ENCODE measurements at regions not wholly inside any gene's neighbourhood (a gene's known extent, or its start where the extent isn't known, plus 50 kb on each side); places are given as distances from the start of the nearest gene placed in this dataset.
A peak's percentile ranks its signal among the peaks of the same experiment; 100 is the strongest.

- DNase-seq, result no peak
These were observed 74.3 kb downstream of the ANKRD7 start for GRCh38 chr7:118298771-118299170.

- DNase-seq, result no peak
These were observed 75.7 kb downstream of the ANKRD7 start for GRCh38 chr7:118300177-118300576.

- DNase-seq, result no peak
These were observed 79.6 kb downstream of the ANKRD7 start for GRCh38 chr7:118304100-118304499.

DNA sequence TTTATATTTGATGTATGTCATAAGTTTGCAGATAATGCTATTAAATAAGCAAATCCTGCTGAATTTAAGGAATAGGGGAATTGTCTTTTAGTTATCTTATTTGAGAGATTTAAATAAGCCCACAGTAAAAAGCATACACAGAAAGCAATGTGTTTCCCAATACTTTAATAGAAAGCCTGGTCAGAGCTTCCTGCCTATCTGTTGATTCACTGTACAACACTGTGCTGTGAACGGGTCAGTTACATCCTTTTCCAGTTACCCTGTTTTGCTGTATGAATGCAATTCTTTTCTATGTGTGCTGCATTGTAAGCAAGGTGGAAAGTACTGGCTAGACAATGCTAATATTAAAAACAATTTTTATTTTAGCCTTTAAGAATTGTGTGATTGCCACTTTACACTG, 81.2 kb downstream of the ANKRD7 start:
- DNase-seq, result no peak

DNA sequence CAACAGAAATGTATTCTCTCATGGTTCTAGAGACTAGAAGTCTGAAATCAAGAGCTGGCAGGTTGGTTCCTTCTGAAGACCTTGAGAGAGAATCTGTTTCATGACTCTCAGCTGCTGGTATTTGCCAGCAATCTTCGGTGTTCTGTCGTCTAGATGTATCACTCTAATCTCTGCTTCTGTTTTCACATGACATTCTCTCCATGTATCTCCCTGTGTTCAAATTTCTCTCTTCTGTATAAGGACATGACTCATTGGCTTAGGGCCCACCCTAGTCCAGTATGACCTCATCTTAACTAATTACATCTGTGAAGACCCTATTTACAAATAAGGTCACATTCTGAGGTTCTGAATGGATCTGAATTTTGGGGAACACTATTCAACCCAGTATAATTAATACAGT, 82.3 kb downstream of the ANKRD7 start:
- no peak for DNase-seq

DNA sequence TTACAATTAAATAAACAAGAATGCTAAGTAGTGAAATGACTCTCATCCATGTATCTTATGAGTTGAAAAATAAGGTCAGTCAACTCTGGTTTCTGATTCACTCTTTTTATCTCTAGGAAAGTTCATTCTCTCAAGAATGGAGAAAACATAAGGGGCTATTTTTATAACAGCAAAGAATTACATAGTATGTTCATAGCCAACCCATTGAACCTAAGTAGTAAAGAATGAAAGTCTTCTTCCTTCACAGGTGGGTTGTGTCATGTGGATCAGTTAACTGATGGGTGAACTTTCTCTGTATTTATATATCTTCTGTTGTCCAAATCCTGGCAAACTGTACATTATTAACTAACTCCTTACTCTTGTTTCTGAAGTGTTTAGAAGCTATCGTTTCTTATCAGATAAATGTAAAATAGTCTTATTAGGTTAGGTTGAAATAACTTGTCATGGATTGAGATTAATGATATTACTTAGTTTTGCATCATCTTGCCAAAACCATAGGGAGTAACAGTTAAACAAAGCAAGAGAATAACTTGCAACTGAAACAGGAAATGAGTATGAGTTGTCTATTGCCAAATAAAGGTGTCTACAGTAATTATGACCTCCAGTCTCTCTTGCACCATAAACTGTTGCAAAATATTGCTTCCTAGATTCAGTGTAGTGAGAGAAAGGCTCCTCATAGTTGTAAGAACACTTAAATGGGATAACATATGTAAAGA, 86.8 kb downstream of the ANKRD7 start:
- no peak for DNase-seq

DNA sequence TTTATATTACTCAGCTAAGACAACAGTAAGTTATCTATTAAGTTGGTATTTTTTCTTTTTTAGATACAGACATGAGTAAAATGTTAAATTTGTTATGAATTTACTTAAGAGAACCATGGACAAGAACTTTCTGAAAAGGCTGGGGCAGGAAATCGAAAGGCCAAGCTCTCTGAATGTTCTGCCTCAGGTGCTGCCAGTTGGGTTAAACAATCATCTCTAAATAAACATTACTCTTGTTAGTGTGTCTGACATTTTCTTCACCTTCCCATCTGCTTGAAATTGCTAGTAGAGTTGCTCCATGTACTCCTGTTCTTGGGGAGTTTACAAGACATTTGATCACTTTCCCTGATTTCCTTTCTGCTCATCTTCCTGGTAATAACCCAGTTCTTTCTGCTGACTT, 87.5 kb downstream of the ANKRD7 start:
- no peak for DNase-seq

DNA sequence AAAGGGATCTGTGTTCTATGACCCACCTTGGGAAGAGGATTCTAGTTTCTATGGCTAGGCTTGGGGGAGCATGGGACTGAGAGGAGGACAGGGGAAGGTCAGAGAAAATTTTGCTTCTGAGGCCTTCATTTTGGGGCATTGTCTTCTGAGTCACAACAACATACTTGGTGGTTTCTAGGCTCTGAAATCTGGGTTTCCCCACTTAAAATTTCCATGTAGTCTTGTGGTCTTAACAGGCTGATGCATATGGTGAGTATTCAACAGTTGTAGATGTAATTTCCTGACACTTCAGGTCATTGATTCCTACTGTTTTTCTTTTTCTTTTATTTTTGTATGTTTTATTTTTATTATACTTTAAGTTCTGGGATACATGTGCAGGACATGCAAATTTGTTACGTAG, 88.5 kb downstream of the ANKRD7 start:
- DNase-seq, result no peak

GRCh38 chr7:118324790-118325449, 100.4 kb downstream of the ANKRD7 start:
- no peak for DNase-seq

DNA sequence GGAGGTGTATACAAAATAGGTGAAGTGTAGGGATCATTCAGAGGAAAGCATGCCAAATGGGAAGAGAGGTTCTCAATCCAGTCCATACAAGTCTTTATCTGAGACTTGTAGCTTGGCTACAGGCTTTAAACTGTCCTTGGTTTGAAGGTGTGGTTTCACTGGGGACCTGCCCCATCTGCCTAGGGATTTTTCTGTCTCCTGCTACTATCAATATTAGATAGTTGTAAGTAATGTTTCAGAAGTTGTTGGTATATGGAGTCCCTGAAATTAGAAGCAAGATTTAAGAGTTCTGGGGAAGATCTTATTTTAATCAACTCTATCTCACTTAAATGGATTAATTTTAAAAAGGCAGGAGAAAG, 100.9 kb downstream of the ANKRD7 start:
- no peak for DNase-seq

GRCh38 chr7:118327174-118327573, 102.7 kb downstream of the ANKRD7 start:
- no peak for DNase-seq

GRCh38 chr7:118328505-118329211, 104.2 kb downstream of the ANKRD7 start:
- no peak for DNase-seq

- no peak for DNase-seq
These were observed 105.9 kb downstream of the ANKRD7 start for GRCh38 chr7:118330388-118330787.

DNA sequence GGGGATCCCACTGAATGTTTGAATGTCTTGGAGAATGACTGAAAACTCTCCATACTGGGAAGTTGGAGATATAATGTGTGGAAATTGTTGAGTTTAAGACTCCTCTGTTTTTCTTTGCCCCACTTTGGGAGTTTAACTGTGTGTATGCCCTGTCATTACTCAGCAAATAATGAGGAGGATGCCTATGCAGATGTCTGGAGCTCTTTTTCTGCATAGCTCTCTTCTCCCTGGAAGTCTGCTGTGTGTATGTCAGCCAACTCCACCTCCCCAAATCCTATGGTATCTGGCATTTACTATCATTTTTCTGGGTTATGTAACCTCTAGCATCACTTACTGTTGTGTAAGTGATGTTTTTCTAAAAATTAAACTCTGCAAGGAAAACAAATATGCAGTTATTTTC, 122.2 kb downstream of the ANKRD7 start:
- DNase-seq, result no peak

GRCh38 chr7:118349604-118350003, 125.1 kb downstream of the ANKRD7 start:
- DNase-seq, result no peak

- DNase-seq, result no peak
These were observed 125.8 kb downstream of the ANKRD7 start for GRCh38 chr7:118350260-118350659.

DNA sequence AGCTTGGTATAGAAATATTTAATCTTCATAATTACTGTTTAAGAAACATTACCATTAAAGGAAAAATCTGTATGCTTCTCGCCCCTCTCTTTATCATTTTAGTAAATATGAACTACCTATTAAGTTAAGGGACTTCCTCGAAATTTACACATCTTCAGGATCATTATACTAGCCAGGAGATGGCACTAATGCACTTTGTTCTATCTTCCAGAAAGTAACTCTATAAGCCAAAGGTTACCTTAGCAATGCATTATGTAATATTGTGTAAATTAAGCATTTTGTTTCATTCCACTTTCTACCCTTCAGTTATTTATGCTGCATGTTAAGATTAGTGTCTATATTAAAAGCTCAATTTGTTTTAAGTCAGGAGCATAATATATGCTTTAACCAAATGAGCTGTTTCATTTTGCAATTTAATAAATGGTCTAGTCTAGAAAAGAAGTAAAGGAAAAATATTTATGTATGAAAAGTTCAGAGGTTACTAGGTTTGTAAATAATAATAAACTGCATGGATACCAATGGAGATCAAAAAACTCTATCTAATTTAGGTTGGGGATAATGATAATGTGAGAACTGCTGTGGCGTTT, 128.5 kb downstream of the ANKRD7 start:
- DNase-seq, result peak in 1 of 14 donors; percentile 30

DNA sequence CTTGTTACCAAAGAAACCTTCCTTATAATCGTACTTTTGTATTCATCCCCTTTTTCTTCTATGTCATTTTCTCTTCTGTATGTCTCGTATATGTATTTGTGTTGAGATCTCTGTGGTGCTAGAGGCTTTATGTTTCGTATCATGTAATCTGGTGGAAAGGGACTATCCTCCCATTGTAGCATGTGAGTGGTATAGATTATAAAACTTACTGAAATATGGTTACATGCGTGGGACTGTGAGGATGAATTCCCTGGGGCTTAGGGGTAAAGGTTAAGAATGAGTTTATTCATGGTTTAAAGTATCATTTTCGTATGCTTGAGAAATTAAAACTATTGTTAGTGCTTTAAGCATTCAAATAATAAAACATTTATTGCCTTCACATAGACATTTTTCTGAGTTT, 141.9 kb downstream of the ANKRD7 start:
- DNase-seq, result no peak

GRCh38 chr7:118368958-118369357, 144.5 kb downstream of the ANKRD7 start:
- DNase-seq, result no peak

DNA sequence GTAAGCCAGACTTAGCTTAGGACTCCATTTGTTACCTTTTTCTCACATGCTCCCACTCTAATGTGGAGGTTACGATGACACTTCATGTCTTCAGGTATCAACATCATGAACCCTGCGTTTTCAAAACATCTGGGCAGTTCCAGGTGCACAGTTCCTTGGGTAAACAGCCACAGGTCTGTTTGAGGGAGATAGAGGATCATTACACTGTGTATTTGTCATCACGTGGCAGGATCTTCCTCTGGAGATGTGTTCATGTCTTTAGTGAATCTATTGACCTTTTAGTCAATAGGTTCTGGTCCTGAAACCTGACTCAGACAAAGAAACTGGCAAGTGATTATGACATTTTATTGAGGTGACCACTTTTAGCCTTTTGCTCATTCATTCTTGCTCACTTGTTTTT, 145.5 kb downstream of the ANKRD7 start:
- DNase-seq, result no peak

- DNase-seq, result no peak
These were observed 148.0 kb downstream of the ANKRD7 start for GRCh38 chr7:118372530-118372929.

DNA sequence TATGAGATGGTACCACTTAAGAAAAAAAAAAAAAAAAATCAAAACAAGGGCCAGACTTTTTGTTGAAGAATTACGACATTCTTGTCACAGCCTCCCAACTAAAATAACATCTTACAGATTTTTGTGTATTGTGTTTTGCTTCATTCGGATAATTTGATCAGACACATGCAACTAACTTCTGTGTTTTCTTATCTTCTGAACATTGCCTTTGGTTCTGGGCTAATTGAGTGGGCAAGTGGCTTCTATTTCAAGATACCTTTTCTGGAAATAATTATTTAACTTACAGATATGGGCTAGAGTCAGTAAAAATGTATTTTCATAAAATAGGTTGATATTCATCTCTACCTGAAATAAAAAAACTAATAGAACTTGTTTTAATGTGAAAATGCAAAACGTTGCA, 165.1 kb downstream of the ANKRD7 start:
- no peak for DNase-seq

- DNase-seq, result no peak
These were observed 179.7 kb downstream of the ANKRD7 start for GRCh38 chr7:118404211-118404610.

- DNase-seq, result no peak
These were observed 193.9 kb downstream of the ANKRD7 start for GRCh38 chr7:118418433-118418832.

Data from C1 segment of cervical spinal cord (tissue), 14 donors.